BLaER1 treated with 17β-estradiol and CSF1 and Interleukin-3, amounts not matched to agents 10 nM and 100 nM (cell line): ENCODE measurements at regions not wholly inside any gene's neighbourhood (a gene's known extent, or its start where the extent isn't known, plus 50 kb on each side); places are given as distances from the start of the nearest gene placed in this dataset.

ENCODE experiments used
- H3K27ac ChIP-seq, 11 experiments: shearing (Covaris generic); formaldehyde crosslinking; 2 replicates each; pipeline ENCODE4 v1.8.1; 2022
- H3K27me3 ChIP-seq, 11 experiments: shearing (Covaris generic); formaldehyde crosslinking; 2 replicates each; pipeline ENCODE4 v1.8.1; 2022
- H3K36me3 ChIP-seq, 11 experiments: shearing (Covaris generic); formaldehyde crosslinking; 2 replicates each; pipeline ENCODE4 v1.8.1; 2022
- H3K4me1 ChIP-seq, 10 experiments: shearing (Covaris generic); formaldehyde crosslinking; 2 replicates each; pipeline ENCODE4 v1.8.1; 2022
- H3K4me2 ChIP-seq, 11 experiments: shearing (Covaris generic); formaldehyde crosslinking; 2 replicates each; pipeline ENCODE4 v1.8.1; 2022
- H3K4me3 ChIP-seq, 10 experiments: shearing (Covaris generic); formaldehyde crosslinking; 2 replicates each; pipeline ENCODE4 v1.8.1; 2022
- H3K9ac ChIP-seq, 11 experiments: shearing (Covaris generic); formaldehyde crosslinking; 2 replicates each; pipeline ENCODE4 v1.8.1; 2022
- H3K9me3 ChIP-seq, 11 experiments: shearing (Covaris generic); formaldehyde crosslinking; replicated peaks in 1 of 11; 2 replicates each; pipeline ENCODE4 v1.8.1; 2022
- H4K20me1 ChIP-seq, 11 experiments: shearing (Covaris generic); formaldehyde crosslinking; 2 replicates each; pipeline ENCODE4 v1.8.1; 2022
- Cebpa-rat ChIP-seq, 11 experiments: shearing (Covaris generic); IDR thresholded peaks; 2 replicates each; pipeline ENCODE4 v1.8.1; 2022

DNA sequence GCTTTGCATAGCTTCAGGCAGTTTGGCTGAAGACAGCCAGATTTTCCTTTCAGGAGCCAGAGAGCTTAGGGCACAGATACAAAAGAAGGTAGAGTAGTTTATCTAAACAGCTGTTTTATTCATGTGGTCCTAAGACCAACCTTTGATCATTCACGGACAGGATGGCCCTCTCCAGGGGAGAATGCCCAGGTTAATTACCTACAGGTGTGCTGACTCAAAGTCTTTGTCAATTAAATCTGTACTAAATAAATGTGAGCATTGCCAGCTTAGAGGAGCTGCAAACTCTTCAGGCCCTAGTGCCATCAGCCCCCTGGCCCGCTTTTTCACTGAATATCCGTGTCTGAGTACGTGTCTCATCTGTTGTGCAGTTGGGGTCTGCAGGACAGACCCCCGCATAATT lies 554.7 kb downstream of the NUP35 start:
- Histone ChIP-seq H3K4me1 (no peaks in the 10 kb centered on the region), H3K27me3 (no peaks in the 10 kb centered on the region), H3K4me2 (no peak overlapping the region), H4K20me1 (no peaks in the 10 kb centered on the region), H3K36me3 (no peaks in the 10 kb centered on the region), H3K27ac (no peak overlapping the region), H3K4me3 (no peak overlapping the region), H3K9ac (no peak overlapping the region), H3K9me3 (peaks cover 0 to 9% (median 0%) of the 10 kb centered on the region in 11 experiments; a peak in 6 of 22 replicates)
- TF ChIP-seq Cebpa-rat (IDR thresholded peaks at IDR 0.05): no peak

GRCh38 chr2:183680573-183680972 lies 556.3 kb downstream of the NUP35 start:
- peaks cover 0 to 14% (median 0%) of the 10 kb centered on the region in 11 experiments; a peak in 6 of 22 replicates for H3K9me3 ChIP-seq
- no peaks in the 10 kb centered on the region for H3K27me3 ChIP-seq
- no peaks in the 10 kb centered on the region for H4K20me1 ChIP-seq
- peaks cover 0 to 2% (median 0%) of the 10 kb centered on the region in 10 experiments; a peak in 1 of 20 replicates for H3K4me1 ChIP-seq
- H3K27ac ChIP-seq: no peak overlapping the region
- no peak overlapping the region for H3K4me3 ChIP-seq
- no peak overlapping the region for H3K4me2 ChIP-seq
- no peak overlapping the region for H3K9ac ChIP-seq
- H3K36me3 ChIP-seq: no peaks in the 10 kb centered on the region
- no peak for TF ChIP-seq Cebpa-rat (IDR thresholded peaks at IDR 0.05)

DNA sequence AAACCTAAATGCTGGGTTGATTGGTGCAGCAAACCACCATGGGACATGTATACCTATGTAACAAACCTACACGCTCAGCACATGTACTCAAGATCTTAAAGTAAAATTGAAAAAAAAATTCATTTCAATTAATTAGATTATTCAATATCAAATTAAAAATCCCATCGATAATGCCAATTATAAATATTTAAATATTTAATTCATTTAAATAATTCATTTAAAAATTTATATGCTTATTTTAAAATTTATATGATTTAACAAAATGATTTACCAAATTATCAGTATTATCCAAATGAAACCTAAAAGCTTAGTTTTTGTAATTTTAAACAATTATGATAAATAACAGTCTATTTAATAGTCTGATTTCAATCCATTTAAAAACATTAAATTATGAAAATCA lies 560.4 kb downstream of the NUP35 start:
- no peaks in the 10 kb centered on the region for H3K36me3 ChIP-seq
- H3K9me3 ChIP-seq: peaks cover 0 to 18% (median 0%) of the 10 kb centered on the region in 11 experiments; a peak in 6 of 22 replicates
- no peaks in the 10 kb centered on the region for H4K20me1 ChIP-seq
- H3K4me2 ChIP-seq: no peak overlapping the region
- H3K9ac ChIP-seq: no peak overlapping the region
- TF ChIP-seq Cebpa-rat (IDR thresholded peaks at IDR 0.05): no peak
- no peak overlapping the region for H3K27ac ChIP-seq
- H3K27me3 ChIP-seq: no peaks in the 10 kb centered on the region
- H3K4me3 ChIP-seq: no peak overlapping the region
- peaks cover 0 to 4% (median 0%) of the 10 kb centered on the region in 10 experiments; a peak in 1 of 20 replicates for H3K4me1 ChIP-seq

- no peak overlapping the region for H3K9ac ChIP-seq
- no peaks in the 10 kb centered on the region for H3K27me3 ChIP-seq
- no peaks in the 10 kb centered on the region for H3K4me1 ChIP-seq
- H3K27ac ChIP-seq: no peak overlapping the region
- H3K4me3 ChIP-seq: no peak overlapping the region
- peaks cover 0 to 10% (median 0%) of the 10 kb centered on the region in 11 experiments; a peak in 3 of 22 replicates for H3K9me3 ChIP-seq
- H3K4me2 ChIP-seq: no peak overlapping the region
- H3K36me3 ChIP-seq: no peaks in the 10 kb centered on the region
- H4K20me1 ChIP-seq: no peaks in the 10 kb centered on the region
- TF ChIP-seq Cebpa-rat (IDR thresholded peaks at IDR 0.05): no peak
These were observed 571.8 kb downstream of the NUP35 start for GRCh38 chr2:183696028-183696427.

- Histone ChIP-seq H3K9me3 (no peaks in the 10 kb centered on the region), H3K27me3 (no peaks in the 10 kb centered on the region), H3K4me2 (no peak overlapping the region), H3K9ac (no peak overlapping the region), H4K20me1 (no peaks in the 10 kb centered on the region), H3K27ac (no peak overlapping the region), H3K4me3 (no peak overlapping the region), H3K36me3 (no peaks in the 10 kb centered on the region), H3K4me1 (no peaks in the 10 kb centered on the region)
- no peak for TF ChIP-seq Cebpa-rat (IDR thresholded peaks at IDR 0.05)
These were observed 585.6 kb downstream of the NUP35 start for GRCh38 chr2:183709829-183710228.

GRCh38 chr2:183718246-183718645 lies 594.0 kb downstream of the NUP35 start:
- H4K20me1 ChIP-seq: no peaks in the 10 kb centered on the region
- H3K4me3 ChIP-seq: no peak overlapping the region
- H3K4me2 ChIP-seq: no peak overlapping the region
- no peaks in the 10 kb centered on the region for H3K4me1 ChIP-seq
- H3K27ac ChIP-seq: no peak overlapping the region
- no peak for TF ChIP-seq Cebpa-rat (IDR thresholded peaks at IDR 0.05)
- H3K36me3 ChIP-seq: no peaks in the 10 kb centered on the region
- no peaks in the 10 kb centered on the region for H3K9me3 ChIP-seq
- H3K9ac ChIP-seq: no peak overlapping the region
- H3K27me3 ChIP-seq: no peaks in the 10 kb centered on the region

GRCh38 chr2:183723278-183723677 lies 599.0 kb downstream of the NUP35 start:
- no peaks in the 10 kb centered on the region for H3K4me1 ChIP-seq
- TF ChIP-seq Cebpa-rat (IDR thresholded peaks at IDR 0.05): no peak
- H3K9ac ChIP-seq: no peak overlapping the region
- H3K4me3 ChIP-seq: no peak overlapping the region
- H3K36me3 ChIP-seq: no peaks in the 10 kb centered on the region
- H3K4me2 ChIP-seq: no peak overlapping the region
- H3K27me3 ChIP-seq: no peaks in the 10 kb centered on the region
- no peaks in the 10 kb centered on the region for H4K20me1 ChIP-seq
- no peak overlapping the region for H3K27ac ChIP-seq
- no peaks in the 10 kb centered on the region for H3K9me3 ChIP-seq

DNA sequence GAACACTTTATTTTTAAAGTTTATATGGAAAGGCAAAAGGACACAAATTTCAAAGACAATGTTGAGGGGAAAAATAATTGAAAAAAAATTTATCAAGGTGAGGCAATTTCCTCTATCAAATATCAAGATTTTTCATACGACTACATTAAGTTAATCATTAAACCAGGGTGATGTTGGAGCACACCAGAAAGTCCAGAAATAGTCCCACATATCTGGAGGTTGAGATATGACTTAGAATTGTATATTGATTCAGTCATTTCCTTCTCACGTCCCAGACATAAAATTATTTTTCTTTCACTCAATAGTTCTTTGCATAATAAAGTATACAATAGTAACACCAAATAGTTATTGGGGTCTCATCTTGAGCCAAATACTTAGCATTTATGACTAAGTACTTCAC lies 605.1 kb downstream of the NUP35 start:
- H3K4me3 ChIP-seq: no peak overlapping the region
- H3K36me3 ChIP-seq: no peaks in the 10 kb centered on the region
- no peaks in the 10 kb centered on the region for H3K4me1 ChIP-seq
- TF ChIP-seq Cebpa-rat (IDR thresholded peaks at IDR 0.05): no peak
- H3K9ac ChIP-seq: no peak overlapping the region
- no peak overlapping the region for H3K4me2 ChIP-seq
- H3K27ac ChIP-seq: no peak overlapping the region
- no peaks in the 10 kb centered on the region for H4K20me1 ChIP-seq
- H3K9me3 ChIP-seq: no peaks in the 10 kb centered on the region
- no peaks in the 10 kb centered on the region for H3K27me3 ChIP-seq

DNA sequence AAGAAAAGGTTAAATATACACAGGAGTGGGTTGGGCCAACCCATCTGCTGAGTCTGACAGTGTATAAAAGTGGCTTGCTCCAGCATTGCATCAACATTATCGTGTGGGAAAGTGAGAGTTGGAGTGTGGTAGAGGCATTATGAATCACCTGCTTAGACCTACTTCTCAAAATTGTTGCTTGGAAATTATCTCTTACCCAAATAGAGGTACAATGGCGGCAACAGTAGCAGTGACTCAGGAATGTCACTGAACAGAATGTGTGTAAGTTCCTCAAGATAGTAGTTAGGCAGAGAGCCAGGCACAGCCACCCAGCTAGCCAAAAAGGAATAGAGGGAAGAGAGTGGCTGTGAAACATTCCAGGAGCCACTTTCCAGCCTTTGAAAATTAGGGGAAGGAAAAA lies 616.0 kb downstream of the NUP35 start:
- Histone ChIP-seq H4K20me1 (no peaks in the 10 kb centered on the region), H3K27me3 (no peaks in the 10 kb centered on the region), H3K4me2 (no peak overlapping the region)

GRCh38 chr2:183752571-183752970 lies 628.3 kb downstream of the NUP35 start:
- H3K9ac ChIP-seq: no peak overlapping the region
- H3K4me1 ChIP-seq: no peaks in the 10 kb centered on the region
- H3K4me2 ChIP-seq: no peak overlapping the region
- no peak for TF ChIP-seq Cebpa-rat (IDR thresholded peaks at IDR 0.05)
- no peaks in the 10 kb centered on the region for H3K27me3 ChIP-seq
- no peaks in the 10 kb centered on the region for H3K9me3 ChIP-seq
- H3K4me3 ChIP-seq: no peak overlapping the region
- H3K36me3 ChIP-seq: no peaks in the 10 kb centered on the region
- no peak overlapping the region for H3K27ac ChIP-seq
- no peaks in the 10 kb centered on the region for H4K20me1 ChIP-seq

More for the DNA sequence above, 616.0 kb downstream of the NUP35 start:
- H3K9me3 ChIP-seq: no peaks in the 10 kb centered on the region
- H3K4me3 ChIP-seq: no peak overlapping the region
- no peak for TF ChIP-seq Cebpa-rat (IDR thresholded peaks at IDR 0.05)
- no peak overlapping the region for H3K27ac ChIP-seq
- no peaks in the 10 kb centered on the region for H3K36me3 ChIP-seq
- no peak overlapping the region for H3K9ac ChIP-seq
- no peaks in the 10 kb centered on the region for H3K4me1 ChIP-seq
